Spinal cord (tissue), 9 donors: ENCODE measurements at regions not wholly inside any gene's neighbourhood (a gene's known extent, or its start where the extent isn't known, plus 50 kb on each side); places are given as distances from the start of the nearest gene placed in this dataset.
A peak's percentile ranks its signal among the peaks of the same experiment; 100 is the strongest.

Experiments
- DNase-seq, 6 donors: peaks; one replicate each; pipeline versions ENCODE4 v3.0.0 to v3.0.0-alpha.2; 2013 to 2015; ENCODE audit warnings: low spot score in 6 of 6, low read depth in 4 of 6
- H3K27ac ChIP-seq: one replicate; pipeline ENCODE4 v1.5.1; 2013; ENCODE audit warnings: low read depth, low read length, control low read depth
- H3K27me3 ChIP-seq: one replicate; pipeline ENCODE4 v1.6.1; 2013; ENCODE audit warnings: low read length; ENCODE audit not compliant: control insufficient read depth, insufficient read depth
- H3K36me3 ChIP-seq: one replicate; pipeline ENCODE4 v1.6.1; 2013; ENCODE audit warnings: low read length; ENCODE audit not compliant: control insufficient read depth, insufficient read depth
- H3K4me1 ChIP-seq: one replicate; pipeline ENCODE4 v1.6.1; 2013; ENCODE audit warnings: low read length; ENCODE audit not compliant: control insufficient read depth, insufficient read depth
- H3K4me3 ChIP-seq: one replicate; pipeline ENCODE4 v1.5.1; 2013; ENCODE audit warnings: low read depth, low read length, control low read depth
- H3K9me3 ChIP-seq: one replicate; pipeline ENCODE4 v1.6.1; 2013; ENCODE audit warnings: low read length; ENCODE audit not compliant: control insufficient read depth, insufficient read depth
- WGBS: methylation state at CpG from one replicate; pipeline ENCODE4 v1.1.5; 2013; ENCODE audit warnings: missing lambda C conversion rate; ENCODE audit not compliant: insufficient coverage; 5-methylcytosine and 5-hydroxymethylcytosine counted together
- donor health status: healthy.

DNA sequence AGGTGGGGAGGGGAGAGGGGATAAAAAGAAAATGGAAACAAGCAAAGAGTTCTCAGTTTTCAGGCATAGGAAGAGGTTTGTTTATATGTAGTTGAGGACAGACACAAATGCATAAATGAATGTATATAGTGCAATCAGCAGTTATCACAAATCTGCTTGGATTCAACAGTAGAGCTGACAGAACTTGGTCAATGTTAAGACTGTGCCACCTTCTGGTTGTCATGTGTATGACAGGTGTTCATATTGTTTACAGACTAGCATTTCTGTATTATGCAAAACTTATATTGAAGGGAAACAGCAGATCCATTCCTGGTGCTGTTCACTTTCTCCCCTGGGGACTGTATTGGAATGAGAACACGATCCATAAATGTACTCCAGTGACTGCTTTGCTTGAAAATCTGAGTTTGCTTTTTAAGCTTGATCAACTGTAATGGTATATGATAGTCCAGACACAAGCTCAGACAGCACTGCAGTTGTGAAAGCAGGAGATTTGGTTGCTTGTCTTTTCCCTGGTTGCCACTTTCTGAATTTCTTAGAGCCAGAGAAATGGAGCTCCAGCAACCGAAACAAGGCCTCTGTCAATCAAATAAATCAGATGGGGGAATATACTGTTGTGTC, 319.5 kb upstream of the OBI1 start:
- peak; percentile 50 to 94 (median 62) for DNase-seq
- H3K27me3 ChIP-seq: peaks cover 3% of the 10 kb centered on the region

DNA sequence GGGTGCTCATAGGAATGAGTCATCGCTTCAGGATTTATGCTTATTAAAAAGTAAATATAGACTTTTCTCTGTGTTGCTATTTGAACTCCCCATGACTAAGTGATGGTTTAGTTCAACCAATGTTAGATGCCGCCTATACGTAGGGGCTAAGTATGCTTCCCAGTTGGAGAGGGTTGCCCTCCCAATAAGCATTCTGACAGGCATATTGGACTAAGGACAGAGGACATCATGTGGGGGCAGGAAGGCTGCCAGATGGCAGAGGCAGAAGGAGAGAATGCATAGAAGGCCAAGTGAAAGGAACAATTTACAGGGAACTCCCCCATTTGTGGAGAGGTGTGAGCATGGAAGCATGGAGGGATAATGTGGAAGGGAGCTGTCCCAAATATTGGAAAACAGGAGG, 318.4 kb upstream of the OBI1 start:
- no peak overlapping the region for H3K4me3 ChIP-seq
- no CpG with 5 or more reads among the region's 3 CpGs for WGBS
- H3K9me3 ChIP-seq: no peaks in the 10 kb centered on the region
- no peaks in the 10 kb centered on the region for H3K36me3 ChIP-seq
- no peaks in the 10 kb centered on the region for H3K4me1 ChIP-seq
- H3K27ac ChIP-seq: no peak overlapping the region
- peaks cover 3% of the 10 kb centered on the region for H3K27me3 ChIP-seq
- DNase-seq: peak in 1 of 6 donors; percentile 8

More for the DNA sequence above, 319.5 kb upstream of the OBI1 start:
- no peaks in the 10 kb centered on the region for H3K36me3 ChIP-seq
- H3K9me3 ChIP-seq: no peaks in the 10 kb centered on the region
- H3K4me3 ChIP-seq: no peak overlapping the region
- no peak overlapping the region for H3K27ac ChIP-seq
- 0% methylated on average over 1 of the region's 2 CpGs for WGBS
- no peaks in the 10 kb centered on the region for H3K4me1 ChIP-seq

DNA sequence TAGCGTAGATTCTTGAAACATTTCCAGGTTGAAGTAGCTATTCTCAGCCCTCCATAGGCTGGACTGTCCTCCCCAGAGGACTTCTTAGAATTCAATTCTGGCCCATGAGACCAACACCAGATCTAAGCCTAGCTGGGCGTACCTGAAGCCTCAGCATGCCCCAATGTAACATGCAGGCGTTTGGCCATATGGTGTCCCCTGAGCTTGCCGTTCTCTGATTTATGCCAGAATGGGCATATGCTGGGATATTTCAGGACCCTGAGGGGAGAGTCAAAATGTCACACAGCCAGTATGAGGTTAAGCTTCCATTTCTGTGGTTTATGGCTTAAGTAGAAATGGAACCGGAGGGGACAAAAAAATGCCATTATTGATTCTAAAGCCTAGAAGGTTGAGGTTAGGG, 317.7 kb upstream of the OBI1 start:
- Histone ChIP-seq H3K27me3 (peaks cover under 1% of the 10 kb centered on the region), H3K9me3 (no peaks in the 10 kb centered on the region), H3K4me3 (no peak overlapping the region), H3K36me3 (no peaks in the 10 kb centered on the region), H3K4me1 (no peaks in the 10 kb centered on the region), H3K27ac (no peak overlapping the region)
- WGBS: 88% methylated on average over 4 of the region's 5 CpGs
- DNase-seq: no peak

DNA sequence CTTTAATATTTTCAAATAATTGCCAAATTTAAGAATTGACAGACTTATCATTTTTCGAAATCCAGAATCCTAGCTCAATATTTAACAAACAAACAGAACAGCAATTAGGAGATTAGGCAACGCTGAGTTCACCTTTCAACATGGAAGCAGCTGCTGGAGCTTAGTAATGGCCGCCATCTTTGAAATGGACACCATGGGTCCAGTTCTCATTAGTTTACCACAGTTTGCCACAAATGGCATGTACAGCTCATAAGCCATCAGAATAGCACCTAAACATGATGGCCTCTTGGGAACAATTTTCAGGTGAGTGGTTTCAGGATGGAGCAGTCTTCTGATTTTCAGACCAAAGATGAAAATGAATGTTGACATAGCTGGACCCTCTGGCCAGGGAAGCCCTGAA, 313.6 kb upstream of the OBI1 start:
- Histone ChIP-seq H3K27me3 (no peaks in the 10 kb centered on the region), H3K36me3 (no peaks in the 10 kb centered on the region), H3K9me3 (no peaks in the 10 kb centered on the region), H3K4me1 (no peaks in the 10 kb centered on the region), H3K4me3 (no peak overlapping the region), H3K27ac (no peak overlapping the region)
- 100% methylated on average over 2 of the region's 3 CpGs for WGBS
- no peak for DNase-seq

DNA sequence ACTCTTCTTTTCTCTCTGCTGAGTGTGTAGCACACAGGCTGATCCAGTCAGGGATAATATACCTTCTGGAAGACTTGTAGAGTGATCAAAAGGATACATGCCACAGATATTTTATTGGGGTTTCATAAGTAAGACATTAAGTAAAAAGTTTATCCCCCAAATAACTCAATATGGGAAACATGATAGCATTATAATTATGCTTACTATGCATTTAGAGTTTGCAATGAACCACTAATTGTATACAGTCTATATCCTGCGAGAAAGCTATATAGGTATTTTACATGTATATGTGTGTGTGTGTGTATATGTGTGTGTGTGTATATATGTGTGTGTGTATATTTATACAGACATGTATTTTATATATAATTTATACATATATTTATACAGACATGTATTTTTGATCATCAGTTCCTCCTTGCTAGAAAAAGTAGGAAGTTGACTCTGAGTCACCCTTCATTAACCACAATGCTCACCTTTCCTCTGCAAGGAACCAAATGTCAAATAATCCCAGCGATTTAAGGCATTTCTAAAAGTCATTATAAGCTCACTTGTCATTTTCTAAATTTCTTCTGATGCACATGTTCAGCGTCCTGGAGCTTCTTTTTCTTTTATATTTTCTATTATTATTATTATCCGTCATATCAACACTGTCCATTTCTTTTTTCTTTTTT, 312.5 kb upstream of the OBI1 start:
- no peak overlapping the region for H3K4me3 ChIP-seq
- no peaks in the 10 kb centered on the region for H3K27me3 ChIP-seq
- DNase-seq: no peak
- H3K4me1 ChIP-seq: no peaks in the 10 kb centered on the region
- no peaks in the 10 kb centered on the region for H3K9me3 ChIP-seq
- no peaks in the 10 kb centered on the region for H3K36me3 ChIP-seq
- 83% methylated on average over 1 of the region's 4 CpGs for WGBS
- no peak overlapping the region for H3K27ac ChIP-seq

DNA sequence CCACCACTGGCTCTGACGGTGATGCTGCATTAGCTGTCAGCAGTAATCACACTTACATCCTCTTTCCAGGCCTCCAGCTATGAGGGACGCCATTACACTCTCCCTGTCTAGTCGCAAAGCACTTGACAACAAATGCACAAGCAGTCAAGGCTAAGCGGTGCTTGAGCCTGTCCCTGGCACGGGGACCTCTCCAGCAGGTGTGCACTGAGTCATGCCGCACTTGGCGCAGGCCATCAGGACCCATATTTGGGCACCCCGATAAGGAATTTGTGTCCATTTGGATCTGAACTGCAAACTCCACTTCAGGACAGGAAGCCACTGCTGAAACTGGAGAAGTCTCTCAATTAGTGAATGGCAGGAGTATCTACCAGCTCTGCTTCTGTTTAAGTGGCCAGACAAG, 301.9 kb upstream of the OBI1 start:
- 89% methylated on average over 8 of the region's 8 CpGs for WGBS
- Histone ChIP-seq H3K4me1 (no peaks in the 10 kb centered on the region), H3K27ac (no peak overlapping the region), H3K4me3 (no peak overlapping the region), H3K9me3 (no peaks in the 10 kb centered on the region), H3K36me3 (no peaks in the 10 kb centered on the region), H3K27me3 (no peaks in the 10 kb centered on the region)
- no peak for DNase-seq

DNA sequence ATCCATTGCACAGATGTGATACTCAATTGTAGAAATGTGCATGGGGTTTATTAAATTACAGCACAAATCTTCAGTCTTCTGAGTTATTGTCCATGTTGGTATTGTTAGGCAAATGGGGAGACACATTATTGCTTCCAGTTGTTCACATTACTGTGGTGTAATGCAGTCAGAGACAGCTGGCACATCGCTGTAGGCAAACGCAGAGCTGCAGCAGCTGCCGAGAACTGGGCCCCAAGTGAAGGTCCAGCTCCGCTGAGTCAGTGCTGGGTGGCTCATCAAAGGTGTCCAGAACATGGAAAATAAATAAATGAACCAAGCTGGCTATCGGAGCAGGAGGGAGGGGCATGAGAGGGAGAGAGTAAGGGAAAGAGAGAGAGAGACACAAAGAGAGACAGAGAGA, 299.1 kb upstream of the OBI1 start:
- Histone ChIP-seq H3K36me3 (no peaks in the 10 kb centered on the region), H3K4me1 (no peaks in the 10 kb centered on the region), H3K27ac (no peak overlapping the region), H3K4me3 (no peak overlapping the region), H3K27me3 (no peaks in the 10 kb centered on the region), H3K9me3 (no peaks in the 10 kb centered on the region)
- peak in 1 of 6 donors; percentile 86 for DNase-seq
- 49% methylated on average over 5 of the region's 5 CpGs for WGBS

DNA sequence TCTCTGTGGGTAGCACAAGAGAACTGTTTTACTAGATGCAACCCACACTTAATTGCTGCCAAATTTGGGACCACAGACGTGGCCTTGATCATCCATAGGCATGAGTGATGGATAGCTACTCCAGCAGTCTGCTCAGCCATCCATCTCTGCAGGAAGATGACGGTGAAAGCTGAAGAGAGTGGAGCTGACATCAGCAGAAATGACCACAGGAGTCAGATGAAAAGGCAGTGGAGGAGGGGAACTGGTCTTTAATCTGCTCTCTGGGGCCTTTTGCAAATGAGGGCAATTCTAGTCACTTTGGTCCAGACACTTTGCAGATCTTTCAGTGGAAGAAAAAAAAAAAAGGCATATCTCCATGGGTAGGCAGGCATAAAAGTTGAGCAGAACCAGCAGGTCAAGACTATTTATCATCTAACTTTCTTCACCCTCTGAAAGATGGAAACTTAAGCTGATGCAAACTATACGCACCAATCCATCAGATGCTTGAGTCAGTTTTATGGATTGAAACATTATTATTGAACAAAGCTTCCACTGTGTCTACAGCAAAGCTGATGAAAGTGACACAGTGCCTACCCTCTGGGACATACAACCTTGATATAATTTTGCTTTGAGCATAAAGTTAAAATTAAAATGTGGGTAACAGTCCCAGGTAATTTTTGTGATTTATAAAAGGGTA, 281.6 kb upstream of the OBI1 start:
- H3K36me3 ChIP-seq: no peaks in the 10 kb centered on the region
- H3K27me3 ChIP-seq: no peaks in the 10 kb centered on the region
- H3K4me1 ChIP-seq: no peaks in the 10 kb centered on the region
- DNase-seq: no peak
- H3K27ac ChIP-seq: no peak overlapping the region
- WGBS: 9% methylated on average over 1 of the region's 3 CpGs
- no peaks in the 10 kb centered on the region for H3K9me3 ChIP-seq
- H3K4me3 ChIP-seq: no peak overlapping the region

DNA sequence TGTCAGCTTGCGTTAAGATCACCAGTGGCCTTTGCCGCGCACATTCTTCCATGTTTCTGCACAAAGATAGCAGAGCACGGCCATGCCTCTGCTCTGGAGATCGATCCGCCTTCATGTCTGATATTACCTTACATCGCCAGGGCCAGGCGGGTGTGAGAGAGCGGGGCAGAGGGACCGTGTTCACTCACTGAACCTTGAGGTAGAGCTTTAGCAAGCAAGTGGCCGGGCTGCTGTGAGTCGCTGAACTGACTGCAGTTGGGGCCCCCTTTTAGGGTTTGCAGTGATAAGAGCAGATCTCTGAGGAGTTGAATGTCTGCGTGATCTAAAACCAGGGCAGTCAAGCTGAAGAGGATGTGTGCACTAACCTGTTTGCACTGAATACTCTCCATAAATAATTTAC, 275.4 kb upstream of the OBI1 start:
- DNase-seq: no peak

DNA sequence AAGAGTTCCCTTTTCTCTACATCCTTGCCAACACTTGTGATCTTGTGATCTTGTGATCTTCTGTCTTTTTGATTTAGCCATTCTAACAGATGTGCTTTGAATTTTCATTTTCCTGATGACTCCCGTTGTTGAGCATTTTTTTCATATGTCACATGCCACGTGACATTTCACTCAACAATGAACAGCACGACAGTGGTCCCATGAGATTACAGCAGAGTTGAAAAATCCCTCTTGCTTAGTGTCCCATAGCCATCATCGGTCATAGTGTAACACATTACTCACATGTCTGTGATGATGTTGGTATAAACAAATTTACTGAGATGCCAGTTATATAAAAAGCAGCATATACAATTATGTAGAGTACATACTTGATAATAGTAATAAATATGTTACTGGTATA, 256.1 kb upstream of the OBI1 start:
- no peaks in the 10 kb centered on the region for H3K27me3 ChIP-seq
- H3K27ac ChIP-seq: no peak overlapping the region
- no peak overlapping the region for H3K4me3 ChIP-seq
- no peaks in the 10 kb centered on the region for H3K4me1 ChIP-seq
- WGBS: 86% methylated on average over 3 of the region's 4 CpGs
- DNase-seq: no peak
- no peaks in the 10 kb centered on the region for H3K9me3 ChIP-seq
- H3K36me3 ChIP-seq: no peaks in the 10 kb centered on the region

More for the DNA sequence above, 275.4 kb upstream of the OBI1 start:
- 91% methylated on average over 12 of the region's 13 CpGs for WGBS
- Histone ChIP-seq H3K4me1 (no peaks in the 10 kb centered on the region), H3K27ac (no peak overlapping the region), H3K9me3 (no peaks in the 10 kb centered on the region), H3K36me3 (no peaks in the 10 kb centered on the region), H3K4me3 (no peak overlapping the region), H3K27me3 (no peaks in the 10 kb centered on the region)
